ENCODE measurements at regions not wholly inside any gene's neighbourhood (a gene's known extent, or its start where the extent isn't known, plus 50 kb on each side); places are given as distances from the start of the nearest gene placed in this dataset.
"Not testable (repeated sequence)": the region's sequence is repeated elsewhere in the genome, so short reads cannot be mapped to it uniquely, and the experiment has no call there.

DNA sequence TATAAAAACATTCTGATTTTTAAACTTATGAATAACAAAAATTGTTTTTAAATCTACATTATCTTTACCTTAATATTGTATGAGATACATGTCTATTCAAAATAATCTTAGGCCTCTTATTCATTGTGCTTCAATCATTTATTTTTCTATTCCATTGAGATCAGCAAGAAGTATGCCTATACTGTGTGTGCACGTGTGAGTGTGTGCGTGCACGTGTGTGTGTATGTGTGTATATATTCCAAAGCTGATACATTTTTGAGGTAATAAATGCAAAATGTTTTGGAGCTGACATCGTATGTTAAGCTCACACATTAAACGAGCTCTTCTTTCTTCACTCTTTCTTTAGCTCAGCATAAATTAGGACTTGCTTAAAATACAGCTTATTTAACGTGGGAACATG is 1701.2 kb upstream of the PCDH10 start:
- DNase-seq (ENCODE audit: low spot score) (no peak), ATAC-seq (no peak)
- intact Hi-C loops (cut with DNase I) = no loop called here

DNA sequence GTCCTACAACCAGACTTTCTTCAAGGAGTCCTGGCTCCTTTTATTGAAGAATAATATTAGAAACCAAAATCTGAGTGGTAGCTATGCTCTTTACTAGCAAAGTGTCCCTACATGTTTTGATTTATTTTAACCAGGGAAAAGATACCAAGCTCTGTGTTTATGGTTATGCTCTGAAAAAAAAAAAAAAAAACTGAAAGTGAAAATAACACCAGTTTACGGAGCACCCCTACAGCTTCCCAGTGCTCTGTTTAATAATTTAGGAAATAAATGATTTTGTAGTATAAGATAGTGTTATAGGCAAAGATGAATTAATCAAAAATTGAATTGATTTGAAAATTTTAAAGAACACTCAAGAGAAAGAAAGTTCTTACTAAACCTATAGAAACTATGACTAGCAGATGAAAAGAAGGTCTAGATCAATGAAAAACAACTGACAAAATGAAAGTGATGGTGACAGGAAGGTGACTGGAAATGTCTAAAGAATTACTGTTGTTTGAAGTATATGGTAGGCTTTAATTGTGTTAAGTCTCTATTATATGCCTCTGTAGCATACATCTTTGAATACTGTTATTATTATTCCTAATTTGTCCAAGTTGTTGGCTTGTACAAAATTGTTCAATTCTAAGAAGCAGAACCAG is 1698.4 kb upstream of the PCDH10 start:
- ATAC-seq (no peak), DNase-seq (ENCODE audit: low spot score) (no peak)
- intact Hi-C loops (cut with DNase I) = no loop called here

DNA sequence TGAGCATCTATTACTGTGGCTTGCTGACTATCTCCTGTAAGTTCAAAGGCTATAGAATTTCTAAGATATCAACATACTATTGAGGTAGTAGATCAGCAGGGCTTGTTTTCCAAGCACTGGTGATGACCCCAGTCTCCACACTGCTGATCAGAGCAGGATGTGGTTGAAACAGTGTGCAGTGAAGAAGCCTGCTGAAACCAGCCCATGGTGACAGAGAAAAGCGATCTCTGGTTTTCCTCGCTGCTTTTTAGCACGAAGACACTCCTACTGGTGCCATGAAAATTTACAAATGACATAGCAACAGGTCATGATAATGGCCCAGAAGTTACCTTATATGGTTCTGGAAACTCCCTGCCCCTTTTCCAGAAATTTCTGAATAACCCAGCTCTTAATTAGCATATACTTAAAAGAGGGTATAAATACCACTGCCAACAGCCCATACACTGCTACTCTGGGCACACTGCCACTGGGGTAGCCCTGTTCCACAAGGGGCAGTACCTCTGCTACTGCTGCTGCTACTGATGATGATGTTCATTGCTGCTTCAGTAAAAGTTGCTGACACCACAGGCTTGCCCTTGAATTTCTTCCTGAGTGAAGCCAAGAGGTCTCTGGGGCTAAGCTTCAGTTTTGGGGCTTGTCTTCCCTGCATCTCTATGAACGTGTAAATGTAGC is 1689.5 kb upstream of the PCDH10 start:
- ATAC-seq (no peak), DNase-seq (ENCODE audit: low spot score) (no peak)
- intact Hi-C loops (cut with DNase I) = no loop called here

DNA sequence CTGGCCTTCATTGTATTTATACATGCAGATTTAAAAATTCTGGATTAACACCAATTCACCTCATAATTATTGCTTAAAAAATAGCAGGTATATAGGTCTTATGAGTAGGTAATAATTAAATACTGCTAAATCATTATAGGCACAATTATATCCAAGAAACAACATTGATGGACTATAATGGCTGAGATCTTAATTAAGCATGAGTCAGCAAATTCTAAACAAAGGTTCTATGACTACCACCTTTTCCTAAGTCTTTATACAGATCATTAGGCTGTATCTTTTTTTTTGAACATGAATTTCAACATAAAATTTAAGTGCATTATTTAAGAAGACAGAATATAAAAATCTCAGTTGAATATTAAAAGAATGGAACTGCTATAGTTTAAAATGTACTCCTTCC is 1678.7 kb upstream of the PCDH10 start:
- intact Hi-C loops (cut with DNase I) = no loop called here
- ATAC-seq (no peak), DNase-seq (ENCODE audit: low spot score) (no peak)

DNA sequence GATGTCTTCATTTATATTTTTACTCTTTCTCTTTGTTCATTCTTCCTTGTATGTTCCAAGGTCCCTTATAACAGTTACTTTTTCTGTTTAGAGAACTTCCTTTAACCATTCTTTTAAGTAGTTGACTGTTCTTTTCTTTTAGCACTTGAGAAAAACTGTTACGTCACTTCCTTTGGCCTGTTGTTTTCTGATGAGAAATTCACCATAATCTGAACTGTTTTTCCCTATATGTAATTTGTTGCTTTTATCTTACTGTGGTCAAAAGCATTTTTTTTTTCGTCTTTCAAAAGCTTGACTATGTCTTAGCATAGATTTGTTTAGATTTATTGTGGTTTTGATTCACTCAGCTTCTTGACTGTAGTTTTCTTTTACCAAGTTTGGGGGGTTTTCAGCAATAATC is 1660.3 kb upstream of the PCDH10 start:
- no peak for DNase-seq (ENCODE audit: low spot score)
- ATAC-seq = no peak
- intact Hi-C loops (cut with DNase I) = no loop called here

DNA sequence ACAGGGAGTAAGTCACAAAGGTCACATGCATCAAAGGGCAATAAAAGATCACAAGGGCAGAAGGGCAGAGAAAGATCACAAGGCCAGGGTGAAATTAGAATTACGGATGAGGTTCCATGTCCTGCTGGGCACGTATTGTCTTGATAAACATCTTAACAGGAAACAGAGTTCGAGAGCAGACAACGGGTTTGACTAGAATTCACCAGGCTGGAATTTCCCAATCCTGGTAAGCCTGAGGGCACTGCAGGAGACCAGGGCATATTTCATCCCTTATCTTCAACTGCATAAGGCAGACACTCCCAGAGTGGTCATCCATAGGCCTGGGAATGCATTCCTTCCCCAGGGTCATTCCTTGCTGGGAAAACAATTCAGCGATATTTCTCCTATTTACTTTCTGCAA is 1652.9 kb upstream of the PCDH10 start:
- ATAC-seq; intact Hi-C loops (cut with DNase I); DNase-seq (ENCODE audit: low spot score): not testable (repeated sequence)

DNA sequence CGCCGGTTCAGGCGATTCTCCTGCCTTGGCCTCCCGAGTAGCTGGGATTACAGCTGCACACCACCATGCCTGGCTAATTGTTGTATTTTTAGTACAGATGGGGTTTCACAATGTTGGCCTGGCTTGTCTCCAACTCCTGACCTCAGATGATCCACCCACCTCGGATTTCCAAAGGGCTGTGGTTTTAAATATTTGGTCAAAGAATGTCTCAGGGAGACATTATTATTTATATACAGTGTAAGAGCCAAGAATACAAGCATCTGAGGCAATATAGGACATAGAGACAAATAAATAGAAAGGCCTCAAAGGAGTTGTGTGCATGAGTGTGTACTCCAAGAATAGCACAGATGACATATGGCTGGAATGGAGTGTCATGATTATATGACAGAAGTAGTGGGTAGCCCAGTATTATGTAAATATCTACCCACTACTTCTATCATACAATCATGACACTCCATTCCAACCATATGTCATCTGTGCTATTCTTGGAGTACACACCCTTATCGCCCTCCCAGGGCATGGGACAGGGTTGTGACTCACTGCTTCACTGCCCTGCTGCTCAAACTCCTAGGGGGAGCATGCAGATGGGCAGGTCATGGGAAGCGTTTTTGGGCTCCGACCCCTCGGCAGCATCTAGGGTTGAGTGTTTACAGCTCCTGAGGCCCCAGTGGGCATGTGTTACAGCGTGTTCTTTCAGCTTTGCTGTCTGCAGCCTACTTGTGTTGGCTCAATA is 1649.8 kb upstream of the PCDH10 start:
- intact Hi-C loops (cut with DNase I) = no loop called here
- ATAC-seq = no peak
- DNase-seq (ENCODE audit: low spot score) = no peak

DNA sequence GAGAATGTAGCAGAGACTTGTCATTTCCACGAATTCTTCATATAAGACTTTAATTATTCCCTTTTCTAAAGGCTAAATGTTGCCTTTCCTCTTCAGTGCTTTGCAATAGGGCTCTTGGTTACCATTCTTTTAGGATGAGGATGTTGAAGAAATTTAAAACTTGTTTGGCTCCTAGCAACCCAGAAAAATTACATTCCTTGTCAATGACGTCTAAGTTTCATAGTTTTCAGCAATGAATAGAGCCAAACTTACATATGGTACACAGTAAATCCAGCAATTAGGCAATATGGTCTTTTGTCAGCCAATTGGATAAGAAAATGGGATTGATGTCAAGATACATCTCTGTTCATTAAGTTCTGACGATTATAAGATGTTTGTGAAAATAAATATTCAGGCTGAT is 1639.6 kb upstream of the PCDH10 start:
- intact Hi-C loops (cut with DNase I) = no loop called here
- ATAC-seq (no peak), DNase-seq (ENCODE audit: low spot score) (no peak)

DNA sequence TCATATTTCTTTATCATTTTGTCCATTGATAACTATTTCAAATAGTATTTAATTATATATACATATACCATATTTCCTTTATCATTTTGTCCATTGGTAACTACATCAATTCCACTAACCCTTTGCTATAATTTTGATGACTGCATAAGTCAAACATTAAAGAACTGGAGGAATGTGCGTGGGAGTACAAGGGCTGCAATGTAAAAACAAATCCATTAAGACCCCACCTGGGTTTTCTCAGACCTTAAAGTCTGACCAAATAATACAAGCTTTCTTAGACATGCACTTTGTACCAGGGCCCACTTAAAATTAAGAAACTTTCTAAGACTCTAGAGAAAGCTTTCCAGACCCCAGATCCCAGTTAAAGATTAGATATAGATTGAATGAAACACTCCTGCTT is 1622.4 kb upstream of the PCDH10 start:
- ATAC-seq (no peak), DNase-seq (ENCODE audit: low spot score) (no peak)
- intact Hi-C loops (cut with DNase I) = no loop called here

DNA sequence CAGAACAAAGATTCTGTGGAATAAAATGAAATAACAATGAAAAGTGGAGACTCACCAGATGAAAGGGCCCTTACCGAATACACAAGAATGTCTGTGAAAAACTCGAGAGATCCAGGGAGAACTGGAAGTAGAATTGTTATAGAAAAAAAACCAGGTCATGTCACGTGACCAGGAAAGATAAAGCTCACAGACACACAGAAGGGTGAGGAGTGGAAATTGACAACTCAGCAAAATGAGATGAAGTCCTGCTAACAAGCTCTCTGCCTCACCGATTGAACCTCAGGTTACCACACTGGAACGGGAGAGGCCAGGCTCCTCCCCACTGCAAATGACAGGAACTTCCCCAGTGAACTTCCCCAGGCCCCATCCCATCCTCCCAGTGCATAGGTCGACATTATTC is 1618.0 kb upstream of the PCDH10 start:
- intact Hi-C loops (cut with DNase I) = no loop called here
- ATAC-seq = no peak

DNA sequence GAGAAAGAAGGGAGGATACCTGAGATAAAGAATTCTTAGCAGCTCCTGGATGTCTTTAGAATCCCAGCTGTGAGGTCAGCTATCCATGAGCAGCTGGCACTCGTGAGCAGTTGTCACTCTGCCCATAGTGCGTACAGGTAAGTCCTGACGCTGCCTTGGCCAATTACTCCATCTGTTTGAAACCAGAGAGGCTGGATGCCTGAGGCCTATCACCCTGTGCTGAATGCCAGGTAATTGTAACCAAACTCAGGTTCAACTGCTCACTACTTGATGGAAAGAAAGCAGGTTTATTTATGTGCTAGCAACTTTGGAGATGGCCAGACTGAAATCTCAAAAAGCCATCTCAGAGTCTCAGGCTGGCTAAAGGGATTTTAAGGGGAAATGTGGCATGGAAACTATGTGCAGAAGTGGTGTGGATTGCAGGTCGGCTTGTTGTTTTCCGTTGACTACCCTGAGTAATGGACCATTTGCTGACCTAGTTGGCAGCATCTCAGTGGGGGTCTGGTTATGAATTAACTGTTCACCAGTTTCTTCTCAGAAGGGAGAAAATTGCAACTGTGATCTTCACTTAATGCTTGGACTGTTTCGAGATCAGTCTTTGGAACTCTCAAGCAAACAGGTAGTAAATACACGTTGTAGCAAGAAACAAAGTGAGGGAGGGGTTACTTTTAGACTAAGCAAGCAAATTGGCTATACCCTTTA is 1614.0 kb upstream of the PCDH10 start:
- no peak for DNase-seq (ENCODE audit: low spot score)

More for the DNA sequence above, 1618.0 kb upstream of the PCDH10 start:
- DNase-seq (ENCODE audit: low spot score) = no peak

DNA sequence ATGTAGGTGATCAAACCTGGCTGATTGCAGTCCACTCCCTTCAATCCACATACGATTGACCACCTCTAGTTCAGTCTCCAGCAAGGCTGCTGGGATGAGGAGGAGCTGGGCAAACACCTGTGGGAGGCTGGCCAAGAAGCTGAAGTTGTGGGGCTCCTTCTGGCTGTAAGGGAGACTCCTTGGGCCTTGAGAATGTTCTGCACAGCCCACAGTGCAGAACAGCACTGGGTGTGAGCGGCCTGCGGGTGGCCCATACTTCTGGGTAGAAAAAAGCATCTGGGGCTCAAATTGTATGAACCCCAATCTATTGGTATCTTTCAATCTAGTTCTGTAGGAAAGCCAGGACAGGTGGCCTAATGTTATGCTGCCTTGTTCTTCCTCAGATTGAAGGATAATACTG is 1608.8 kb upstream of the PCDH10 start:
- DNase-seq (ENCODE audit: low spot score) (no peak), ATAC-seq (no peak)
- intact Hi-C loops (cut with DNase I) = no loop called here

More for the DNA sequence above, 1614.0 kb upstream of the PCDH10 start:
- intact Hi-C loops (cut with DNase I) = no loop called here
- no peak for ATAC-seq

DNA sequence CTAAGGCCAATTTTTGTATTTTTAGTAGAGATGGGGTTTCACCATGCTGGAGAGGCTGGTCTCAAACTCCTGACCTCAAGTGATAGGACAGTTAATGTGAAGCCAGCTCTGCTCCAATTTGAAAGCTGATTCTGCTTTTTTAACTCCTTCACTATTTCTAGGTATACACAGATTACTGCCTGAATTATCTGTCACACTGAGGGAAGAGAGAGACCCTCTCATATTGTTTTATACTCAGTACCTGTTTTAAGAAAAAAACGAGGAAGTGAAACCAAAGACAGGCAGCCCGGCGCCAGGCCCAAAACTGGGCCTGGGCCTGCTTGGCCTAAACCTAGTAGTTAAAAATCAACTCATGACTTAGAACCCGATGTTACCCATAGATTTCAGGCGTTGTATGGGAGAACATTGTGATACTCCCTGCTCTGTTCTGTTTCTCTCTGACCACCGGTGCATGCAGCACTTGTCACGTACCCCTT is 1601.5 kb upstream of the PCDH10 start:
- no peak for ATAC-seq
- intact Hi-C loops (cut with DNase I) = no loop called here
- DNase-seq (ENCODE audit: low spot score) = no peak

DNA sequence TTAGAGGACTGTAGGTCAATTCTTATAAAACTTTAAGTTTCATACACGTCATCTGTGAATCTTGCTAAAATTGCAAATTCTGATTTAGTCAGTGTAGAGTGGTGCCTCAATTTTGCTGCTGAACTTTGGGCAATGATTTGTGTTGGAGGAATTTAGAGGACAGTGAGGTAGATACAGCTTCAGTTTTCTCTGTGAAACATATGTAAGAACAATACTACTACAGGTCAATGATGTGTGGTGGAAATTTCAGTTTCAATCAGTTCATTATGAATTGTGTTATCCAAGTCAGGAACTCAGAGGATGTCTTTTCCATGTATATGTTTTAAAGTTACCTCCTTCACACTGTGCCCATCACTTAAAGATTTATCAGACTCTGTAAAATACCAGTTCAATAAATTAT is 1597.8 kb upstream of the PCDH10 start:
- ATAC-seq (no peak), DNase-seq (ENCODE audit: low spot score) (no peak)
- intact Hi-C loops (cut with DNase I) = no loop called here

DNA sequence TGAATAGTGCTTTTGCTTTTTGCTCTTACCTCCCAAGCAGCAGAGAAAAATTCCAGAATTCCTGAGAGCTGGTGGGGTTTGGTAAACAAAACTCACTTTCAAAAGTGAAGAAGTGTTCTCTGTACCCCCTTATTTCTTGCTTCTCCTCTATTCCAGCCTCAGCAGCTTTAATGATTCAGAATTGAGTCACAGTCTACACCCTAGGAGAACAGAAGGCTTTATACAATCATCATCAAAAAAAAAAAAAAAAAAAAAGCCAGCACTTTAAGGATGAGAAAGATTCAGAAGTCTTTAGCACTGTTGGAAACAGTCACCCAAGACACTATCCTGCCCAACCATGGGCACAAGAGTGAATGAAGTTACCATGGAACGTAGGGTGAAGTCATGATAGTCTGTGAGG is 1583.1 kb upstream of the PCDH10 start:
- no peak for ATAC-seq
- DNase-seq (ENCODE audit: low spot score) = no peak
- intact Hi-C loops (cut with DNase I) = no loop called here

DNA sequence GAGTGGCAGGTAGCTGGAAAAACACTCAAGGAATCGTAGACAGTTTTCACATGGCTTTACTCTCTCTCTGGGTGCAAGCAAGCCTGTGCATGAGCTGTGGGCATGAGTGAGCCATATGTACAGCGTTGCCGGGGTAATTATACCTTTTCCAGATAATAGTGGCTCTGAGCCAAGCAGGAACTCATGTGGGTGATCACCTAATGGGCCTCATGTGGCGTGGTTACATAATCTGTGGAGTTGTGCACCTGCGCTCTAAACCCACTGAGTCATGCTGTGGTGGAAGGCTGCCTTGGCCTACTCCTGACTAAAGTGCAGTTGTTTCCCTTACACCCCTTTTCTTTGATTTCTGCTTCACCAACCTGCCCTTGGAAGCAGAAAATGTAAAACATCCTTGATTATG is 1564.5 kb upstream of the PCDH10 start:
- intact Hi-C loops (cut with DNase I) = no loop called here
- ATAC-seq (no peak), DNase-seq (ENCODE audit: low spot score) (no peak)

DNA sequence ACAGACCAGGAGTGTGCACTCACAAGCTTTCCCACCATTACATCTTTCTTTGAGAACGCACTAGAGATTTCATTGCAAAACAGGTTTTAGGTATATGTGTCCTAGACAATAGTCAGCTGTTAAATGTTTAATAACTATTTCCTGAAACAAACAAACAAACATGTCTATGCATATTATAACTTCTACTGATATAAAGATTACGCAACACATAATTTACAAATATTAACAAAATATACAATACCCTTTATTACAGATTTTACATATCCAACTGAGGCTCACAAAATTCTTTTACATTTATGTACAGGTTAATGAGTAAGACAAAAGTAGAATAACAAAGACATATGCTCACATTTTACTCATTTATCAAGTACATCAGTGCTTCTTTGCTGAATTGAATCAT is 1554.0 kb upstream of the PCDH10 start:
- DNase-seq (ENCODE audit: low spot score) = no peak
- ATAC-seq = no peak
- intact Hi-C loops (cut with DNase I) = loop anchor here (1.0 kb wide), 1 partner anchor 11 kb away; no protein-coding TSS in a partner anchor

DNA sequence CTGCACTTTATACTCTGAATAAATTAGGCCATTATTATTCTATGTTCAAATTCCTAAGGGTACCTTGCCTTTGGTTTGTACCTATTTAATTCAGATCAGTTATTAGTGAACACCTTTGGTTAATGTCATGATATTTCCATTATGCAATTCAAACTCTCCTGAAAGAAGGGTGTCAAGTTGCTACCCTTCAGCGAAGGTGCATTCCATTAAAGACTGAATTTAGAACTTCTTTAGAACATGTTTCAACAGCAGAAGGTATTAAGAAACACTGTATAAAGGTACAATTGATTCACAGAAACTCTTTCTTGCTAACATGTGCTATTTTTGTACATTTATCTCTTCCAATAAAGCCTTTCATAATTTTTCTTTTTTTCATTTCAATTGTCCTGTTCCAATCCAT is 1545.4 kb upstream of the PCDH10 start:
- no peak for ATAC-seq
- intact Hi-C loops (cut with DNase I) = no loop called here
- DNase-seq (ENCODE audit: low spot score) = no peak

DNA sequence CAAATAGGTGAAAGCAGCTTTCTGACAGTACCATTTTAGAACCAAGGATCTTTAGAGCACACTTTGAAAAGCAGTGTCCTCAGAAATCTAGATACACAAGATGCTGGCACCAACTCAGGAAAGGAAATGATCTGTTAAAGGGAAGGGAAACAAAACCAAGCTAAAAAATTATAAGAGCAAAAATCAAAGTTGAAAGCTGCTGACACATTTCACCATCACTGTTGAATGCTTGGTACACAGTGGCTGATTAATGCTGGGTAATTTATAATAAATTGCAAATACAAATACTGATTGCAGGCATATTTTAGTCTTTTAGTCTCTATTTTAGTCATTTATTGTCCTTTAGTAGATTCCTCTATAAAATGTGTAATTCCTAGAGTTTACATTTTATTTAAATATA is 1540.1 kb upstream of the PCDH10 start:
- no peak for ATAC-seq
- no peak for DNase-seq (ENCODE audit: low spot score)
- intact Hi-C loops (cut with DNase I) = no loop called here

DNA sequence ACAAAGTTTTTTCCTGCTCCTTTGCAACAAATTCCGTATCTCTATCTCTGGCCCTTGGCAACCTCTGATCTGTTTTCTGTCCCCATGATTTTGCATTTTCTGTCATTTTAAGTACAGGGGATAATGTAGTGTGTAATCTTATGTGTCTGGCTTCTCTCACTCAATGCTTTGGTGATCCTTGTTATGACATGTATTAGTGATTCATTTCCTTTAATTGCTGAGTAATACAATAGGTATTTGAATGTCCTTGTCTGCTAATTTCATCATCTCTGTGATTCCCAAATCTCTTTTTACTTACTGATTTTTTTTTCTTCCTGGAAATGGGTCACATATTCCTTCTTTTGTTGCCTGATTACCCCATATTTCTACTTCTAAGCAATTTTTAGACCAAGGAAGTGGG is 1538.6 kb upstream of the PCDH10 start:
- ATAC-seq; intact Hi-C loops (cut with DNase I); DNase-seq (ENCODE audit: low spot score): not testable (repeated sequence)

All from sciatic nerve (tissue), 2 donors.